GM12878 (cell line): ENCODE measurements at regions not wholly inside any gene's neighbourhood (a gene's known extent, or its start where the extent isn't known, plus 50 kb on each side); places are given as distances from the start of the nearest gene placed in this dataset.

Experiments used
- ATAC-seq: fragments of 200-7000 bp; cut with Tn5 transposase; 3 replicates; pipeline ENCODE4 v1.9.1; 2020; ENCODE audit warnings: mild to moderate bottlenecking, moderate library complexity
- BruUV-seq: library from RNA; stranded (reverse); fragments of 400-500 nt; replicated peaks from 2 replicates; lab custom pipeline; 2021; lab: Mats Ljungman, UMichigan
- CTCF ChIA-PET: fragments of 300-600 bp; sonication (Branson Sonifier 250); formaldehyde crosslinking; extraction: SDS; loops from one replicate; lab custom pipeline; 2021; ENCODE audit warnings: inconsistent platforms; lab: Yijun Ruan, JAX
- POLR2A ChIA-PET: fragments of 350-600 bp; formaldehyde crosslinking; extraction: SDS; loops from one replicate; lab custom pipeline; 2021; ENCODE audit warnings: inconsistent platforms; lab: Charles Lee
- RAD21 ChIA-PET: fragments of 300-600 bp; sonication (Branson Sonifier 250); formaldehyde crosslinking; loops from one replicate; lab custom pipeline; 2023; ENCODE audit warnings: antibody characterized with exemption; ENCODE audit not compliant: unreplicated experiment; lab: Charles Lee
- SMC1A ChIA-PET: fragments of 300-600 bp; sonication (Branson Sonifier 250); formaldehyde crosslinking; loops from one replicate; lab custom pipeline; 2023; ENCODE audit not compliant: unreplicated experiment, uncharacterized antibody; lab: Charles Lee
- DNase-seq: peaks from one replicate; pipeline ENCODE4 v3.0.0-alpha.2; 2011; ENCODE audit warnings: low read depth, low spot score
- FAIRE-seq: peaks from 3 replicates; lab custom pipeline; 2011; peaks lifted over from hg19 to GRCh38; lab: Jason Lieb, UNC
- H2AFZ ChIP-seq: 2 replicates; pipeline ENCODE4 v1.6.0; 2011; ENCODE audit warnings: low read depth, low read length, control low read depth; ENCODE audit not compliant: control insufficient read depth
- H3K27ac ChIP-seq: 2 replicates; pipeline ENCODE4 v1.5.1; 2011; ENCODE audit warnings: control low read depth; ENCODE audit not compliant: control insufficient read depth, insufficient read depth
- H3K27me3 ChIP-seq, 2 experiments: replicated peaks in 1 of 2; 2 replicates each; pipeline versions ENCODE4 v1.6.0 to v1.6.1; 2011; ENCODE audit warnings: low read length in 1 of 2; ENCODE audit not compliant: control insufficient read depth in 2 of 2, insufficient read depth in 2 of 2
- H3K36me3 ChIP-seq, 2 experiments: 2 replicates each; pipeline ENCODE4 v1.5.1; 2011; ENCODE audit warnings: low read length in 1 of 2; ENCODE audit not compliant: control insufficient read depth in 2 of 2, insufficient read depth in 2 of 2
- H3K4me1 ChIP-seq: 2 replicates; pipeline ENCODE4 v1.6.1; 2011; ENCODE audit warnings: mild to moderate bottlenecking, low read length, moderate library complexity, mixed read lengths; ENCODE audit not compliant: control insufficient read depth, insufficient read depth
- H3K4me2 ChIP-seq: 2 replicates; pipeline ENCODE4 v1.6.0; 2011; ENCODE audit warnings: control low read depth; ENCODE audit not compliant: control insufficient read depth, insufficient read depth
- H3K4me3 ChIP-seq: fragments of 200-600 bp; sonication (generic); 2 replicates; pipeline ENCODE4 v1.5.1; 2016
- H3K79me2 ChIP-seq: 2 replicates; pipeline ENCODE4 v1.6.0; 2011; ENCODE audit warnings: low read length; ENCODE audit not compliant: control insufficient read depth, insufficient read depth
- H3K9ac ChIP-seq: 2 replicates; pipeline ENCODE4 v1.8.0; 2011; ENCODE audit warnings: low read length, control low read depth, mixed read lengths; ENCODE audit not compliant: control insufficient read depth, insufficient read depth
- H3K9me3 ChIP-seq: replicated peaks from 3 replicates; pipeline ENCODE4 v1.5.1; 2011; ENCODE audit warnings: mild to moderate bottlenecking, low read length; ENCODE audit not compliant: control insufficient read depth, insufficient read depth
- H4K20me1 ChIP-seq: 2 replicates; pipeline ENCODE4 v1.6.0; 2011; ENCODE audit not compliant: control insufficient read depth, insufficient read depth
- ATF2 ChIP-seq: IDR thresholded peaks from 2 replicates; pipeline ENCODE4 v1.6.1; 2012; ENCODE audit warnings: low read length, inconsistent platforms
- BACH1 ChIP-seq: fragments of 450-650 bp; IDR thresholded peaks from 2 replicates; pipeline ENCODE4 v1.6.1; 2017; ENCODE audit warnings: mild to moderate bottlenecking, borderline replicate concordance
- BCL11A ChIP-seq: IDR thresholded peaks from 2 replicates; pipeline ENCODE4 v1.6.1; 2011; ENCODE audit warnings: low read depth, low read length
- CREB1 ChIP-seq: IDR thresholded peaks from 2 replicates; pipeline ENCODE4 v1.6.1; 2012; ENCODE audit warnings: low read depth, mild to moderate bottlenecking, inconsistent platforms
- CTCF ChIP-seq, 3 experiments: IDR thresholded peaks in 2 of 3; conservative IDR thresholded peaks in 1 of 3; 2 replicates each; pipeline ENCODE4 v1.5.1; 2011; ENCODE audit warnings: low read depth in 3 of 3, low read length in 3 of 3, mild to moderate bottlenecking in 3 of 3, control low read depth in 2 of 3, moderate library complexity in 2 of 3, inconsistent platforms in 1 of 3, mixed read lengths in 1 of 3; ENCODE audit not compliant: control insufficient read depth in 2 of 3, insufficient read depth in 1 of 3; ENCODE audit errors: extremely low read depth in 1 of 3
- E2F8 ChIP-seq: fragments of 450-650 bp; IDR thresholded peaks from 2 replicates; pipeline ENCODE4 v1.6.1; 2018; ENCODE audit warnings: mild to moderate bottlenecking, low read depth, moderate library complexity; ENCODE audit not compliant: partially characterized antibody
- EED ChIP-seq: sonication (generic); IDR thresholded peaks from 2 replicates; pipeline ENCODE4 v1.6.1; 2016; ENCODE audit warnings: antibody characterized with exemption, low read depth
- EP300 ChIP-seq, 2 experiments: fragments of 150-350 bp in 1 of 2; IDR thresholded peaks; 2 replicates each; pipeline ENCODE4 v1.6.1; 2011 to 2012; ENCODE audit warnings: low read depth in 2 of 2, low read length in 2 of 2, borderline replicate concordance in 1 of 2, improper control_type of control experiment in 1 of 2, inconsistent platforms in 1 of 2; ENCODE audit not compliant: control insufficient read depth in 1 of 2
- FOS ChIP-seq: IDR thresholded peaks from 3 replicates; pipeline ENCODE4 v1.6.1; 2011; ENCODE audit warnings: borderline replicate concordance; ENCODE audit not compliant: insufficient read length; ENCODE audit errors: extremely low read depth
- GABPA ChIP-seq: IDR thresholded peaks from 2 replicates; pipeline ENCODE4 v1.6.1; 2014; ENCODE audit warnings: antibody characterized with exemption, low read depth, mild to moderate bottlenecking, inconsistent platforms
- IRF3 ChIP-seq: fragments of 450-650 bp; IDR thresholded peaks from 2 replicates; pipeline ENCODE4 v1.6.1; 2014; ENCODE audit warnings: mild to moderate bottlenecking
- JUNB ChIP-seq: IDR thresholded peaks from 2 replicates; pipeline ENCODE4 v1.6.1; 2016; ENCODE audit warnings: antibody characterized with exemption, mild to moderate bottlenecking
- MEF2A ChIP-seq: IDR thresholded peaks from 2 replicates; pipeline ENCODE4 v1.6.1; 2011; ENCODE audit warnings: low read depth, mild to moderate bottlenecking, low read length, moderate library complexity; ENCODE audit not compliant: insufficient read depth
- MEF2B ChIP-seq: fragments of 450-650 bp; IDR thresholded peaks from 2 replicates; pipeline ENCODE4 v1.6.1; 2018; ENCODE audit warnings: mild to moderate bottlenecking, moderate library complexity; ENCODE audit not compliant: partially characterized antibody, poor library complexity, severe bottlenecking
- NFIC ChIP-seq: IDR thresholded peaks from 2 replicates; pipeline ENCODE4 v1.6.1; 2012; ENCODE audit warnings: low read depth, mild to moderate bottlenecking, inconsistent platforms, low read length, moderate library complexity
- RB1 ChIP-seq: fragments of 450-650 bp; formaldehyde crosslinking; IDR thresholded peaks from 2 replicates; pipeline ENCODE4 v1.6.1; 2017; ENCODE audit warnings: mild to moderate bottlenecking, borderline replicate concordance
- RUNX3 ChIP-seq: IDR thresholded peaks from 2 replicates; pipeline ENCODE4 v1.6.1; 2012; ENCODE audit warnings: low read length, inconsistent platforms
- TCF3 ChIP-seq: IDR thresholded peaks from 2 replicates; pipeline ENCODE4 v1.6.1; 2012; ENCODE audit warnings: low read depth, mild to moderate bottlenecking, low read length, borderline replicate concordance; ENCODE audit not compliant: insufficient read depth
- WGBS: methylation state at CpG from one replicate; pipeline ENCODE4 v1.1.6; 2016; ENCODE audit warnings: low lambda C conversion rate; ENCODE audit not compliant: insufficient replicate concordance, insufficient coverage; ENCODE audit errors: missing lambda C conversion rate; 5-methylcytosine and 5-hydroxymethylcytosine counted together
- in situ Hi-C: fragments of 300-500 bp; cut with MboI; formaldehyde crosslinking; loops from 9 replicates; pipeline ENCODE4 v1.14.3; 2018; ENCODE audit warnings: mixed read lengths
- intact Hi-C: fragments of 100-400 bp; cut with micrococcal nuclease; formaldehyde crosslinking; loops from one replicate; pipeline ENCODE4 v1.14.2; 2022; ENCODE audit not compliant: unreplicated experiment

- CTCF ChIA-PET = no interaction called here
- 0 out of 4 replicates have a peak, but pooled peaks cover 0 to 2% of the 10 kb centered on the region in 2 experiments for H3K27me3 ChIP-seq
- RAD21 ChIA-PET = no interaction called here
- intact Hi-C loops (no loop called here), in situ Hi-C loops (no loop called here)
- 5% methylated on average over 3 of the region's 3 CpGs for WGBS
- no peak overlapping the region for H3K27ac ChIP-seq
- H3K9ac ChIP-seq = no peak overlapping the region
- SMC1A ChIA-PET = interaction anchor here (0.6 kb wide), 1 partner anchor 1616 kb away, joined by 3 read pairs; no protein-coding TSS in a partner anchor
- H4K20me1 ChIP-seq = no peaks in the 10 kb centered on the region
- H3K4me3 ChIP-seq = no peak overlapping the region
- H2AFZ ChIP-seq = no peak overlapping the region
- no peaks in the 10 kb centered on the region for H3K36me3 ChIP-seq
- ATAC-seq (peak; percentile 87), FAIRE-seq (no peak), DNase-seq (no peak)
- 0 out of 2 replicates have a peak overlapping the region, but pooled peaks have one; percentile 22 for H3K4me2 ChIP-seq
- POLR2A ChIA-PET = no interaction called here
- no TSS peak for BruUV-seq
- no peaks in the 10 kb centered on the region for H3K4me1 ChIP-seq
- no peaks in the 10 kb centered on the region for H3K79me2 ChIP-seq
- H3K9me3 ChIP-seq = no peaks in the 10 kb centered on the region
- no peak for TF ChIP-seq IRF3
- 0 out of 2 replicates have a peak, but pooled peaks have one; percentile 26 for TF ChIP-seq GABPA
- TF ChIP-seq RB1 = no peak
- no peak for TF ChIP-seq BACH1
- TF ChIP-seq CREB1 = peak; percentile 59
- peak; percentile 63 for TF ChIP-seq ATF2
- TF ChIP-seq MEF2B = peak; percentile 53
- TF ChIP-seq EED = 0 out of 2 replicates have a peak, but pooled peaks have one; percentile 24
- TF ChIP-seq E2F8 = no peak
- peak; percentile 25 to 76; a peak in 3 of 4 replicates for TF ChIP-seq EP300 (IDR thresholded peaks at IDR 0.05; ENCODE audit: borderline replicate concordance in 1 of 2, control insufficient read depth in 1 of 2, low read depth in 2 of 2, low read length in 2 of 2)
- TF ChIP-seq TCF3 = peak; percentile 75; the same call in 1 of the 2 replicates
- peak; percentile 64; the same call in 1 of the 2 replicates for TF ChIP-seq MEF2A
- peak; percentile 86 for TF ChIP-seq RUNX3
- no peak for TF ChIP-seq FOS
- peak; percentile 36; the same call in 1 of the 2 replicates for TF ChIP-seq BCL11A
- no peak for TF ChIP-seq CTCF (IDR thresholded peaks at IDR 0.05 in 2 of 3, conservative IDR thresholded peaks at IDR 0.05 in 1 of 3; ENCODE audit: control insufficient read depth in 2 of 3, extremely low read depth in 1 of 3, insufficient read depth in 1 of 3, low read depth in 3 of 3, low read length in 3 of 3)
- TF ChIP-seq NFIC = peak; percentile 58; the same call in 1 of the 2 replicates
- peak; percentile 59 for TF ChIP-seq JUNB
Measured at GRCh38 chr2:204027091-204027490, 90.5 kb downstream of the ICOS start.
